ENCODE measurements at regions not wholly inside any gene's neighbourhood (a gene's known extent, or its start where the extent isn't known, plus 50 kb on each side); places are given as distances from the start of the nearest gene placed in this dataset.

DNA sequence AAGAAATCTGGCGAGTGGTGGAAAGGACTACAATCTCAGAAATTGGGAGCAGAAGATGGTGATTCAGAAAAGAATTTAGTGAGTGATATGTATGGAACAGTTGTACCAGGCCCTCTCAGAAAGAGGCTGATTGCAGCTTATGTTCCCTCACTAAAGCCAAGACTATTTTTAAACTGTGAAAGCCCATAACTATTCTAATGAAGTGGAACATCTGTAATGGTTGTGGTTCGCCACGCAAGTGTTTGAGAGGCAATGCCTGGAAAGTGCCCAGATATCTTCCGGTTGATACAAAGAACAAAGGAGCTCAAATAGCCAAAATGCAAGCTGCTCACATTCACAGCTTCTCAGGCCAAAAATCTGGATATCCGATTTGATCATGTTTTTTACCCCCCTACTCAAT, 1250.7 kb downstream of the RAPGEF2 start:
- Histone ChIP-seq H3K4me2 (ENCODE audit: low read length) (no peak overlapping the region), H3K4me1 (ENCODE audit: control insufficient read depth in 1 of 2, insufficient read depth in 2 of 2, low read length in 2 of 2) (no peaks in the 10 kb centered on the region), H3K36me3 (ENCODE audit: control insufficient read depth in 1 of 2, insufficient read depth in 2 of 2, low read length in 2 of 2) (no peaks in the 10 kb centered on the region), H3K9ac (ENCODE audit: low read length) (no peak overlapping the region), H3K4me3 (replicated peaks in 1 of 2; ENCODE audit: low read depth in 1 of 2, low read length in 2 of 2) (no peak overlapping the region), H3K27ac (ENCODE audit: low read depth, low read length) (no peak overlapping the region), H3K9me3 (ENCODE audit: control insufficient read depth in 1 of 2, insufficient read depth in 1 of 2, low read depth in 1 of 2, low read length in 2 of 2) (no peaks in the 10 kb centered on the region), H3K79me2 (ENCODE audit: insufficient read depth, low read length) (no peaks in the 10 kb centered on the region), H3K9me2 (ENCODE audit: insufficient read depth) (no peaks in the 10 kb centered on the region), H3K27me3 (ENCODE audit: insufficient read depth, low read length) (no peaks in the 10 kb centered on the region), H2AFZ (ENCODE audit: low read depth, low read length, poor library complexity, severe bottlenecking) (no peak overlapping the region), H4K20me1 (ENCODE audit: insufficient read depth) (no peaks in the 10 kb centered on the region)
- CTCF ChIA-PET: no interaction called here
- no peak for ATAC-seq
- POLR2A ChIA-PET: interaction anchor here (0.5 kb wide), 1 partner anchor 526 kb away, joined by 3 read pairs; no protein-coding TSS in a partner anchor
- intact Hi-C loops (cut with micrococcal nuclease): no loop called here
- BruUV-seq (replicated peaks): no TSS peak
- RAD21 ChIA-PET (ENCODE audit: low non-redundant PET in 1 of 2, low total read pairs in 2 of 2, uncharacterized antibody in 2 of 2, unreplicated experiment in 2 of 2): no interaction called here
- TF ChIP-seq EZH2 (IDR thresholded peaks at IDR 0.05) (no peak), ELF1 (IDR thresholded peaks at IDR 0.05; ENCODE audit: borderline replicate concordance, low read depth) (no peak), SRF (IDR thresholded peaks at IDR 0.05; ENCODE audit: low read depth) (no peak), TCF7L2 (IDR thresholded peaks at IDR 0.05; ENCODE audit: borderline replicate concordance, extremely low read depth, insufficient read depth, insufficient read length) (no peak), SP1 (IDR thresholded peaks at IDR 0.05; ENCODE audit: low read depth) (no peak), EZH2phosphoT487 (IDR thresholded peaks at IDR 0.05; ENCODE audit: borderline replicate concordance) (no peak), FOSL1 (IDR thresholded peaks at IDR 0.05; ENCODE audit: low read depth) (no peak)
- TF ChIP-seq, protein P1, sequence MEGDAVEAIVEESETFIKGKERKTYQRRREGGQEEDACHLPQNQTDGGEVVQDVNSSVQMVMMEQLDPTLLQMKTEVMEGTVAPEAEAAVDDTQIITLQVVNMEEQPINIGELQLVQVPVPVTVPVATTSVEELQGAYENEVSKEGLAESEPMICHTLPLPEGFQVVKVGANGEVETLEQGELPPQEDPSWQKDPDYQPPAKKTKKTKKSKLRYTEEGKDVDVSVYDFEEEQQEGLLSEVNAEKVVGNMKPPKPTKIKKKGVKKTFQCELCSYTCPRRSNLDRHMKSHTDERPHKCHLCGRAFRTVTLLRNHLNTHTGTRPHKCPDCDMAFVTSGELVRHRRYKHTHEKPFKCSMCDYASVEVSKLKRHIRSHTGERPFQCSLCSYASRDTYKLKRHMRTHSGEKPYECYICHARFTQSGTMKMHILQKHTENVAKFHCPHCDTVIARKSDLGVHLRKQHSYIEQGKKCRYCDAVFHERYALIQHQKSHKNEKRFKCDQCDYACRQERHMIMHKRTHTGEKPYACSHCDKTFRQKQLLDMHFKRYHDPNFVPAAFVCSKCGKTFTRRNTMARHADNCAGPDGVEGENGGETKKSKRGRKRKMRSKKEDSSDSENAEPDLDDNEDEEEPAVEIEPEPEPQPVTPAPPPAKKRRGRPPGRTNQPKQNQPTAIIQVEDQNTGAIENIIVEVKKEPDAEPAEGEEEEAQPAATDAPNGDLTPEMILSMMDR (IDR thresholded peaks at IDR 0.05 in 2 of 3, conservative IDR thresholded peaks at IDR 0.05 in 1 of 3; ENCODE audit: borderline replicate concordance in 1 of 3, insufficient read depth in 1 of 3, low read depth in 2 of 3, low read length in 2 of 3): no peak
- TF ChIP-seq, protein P2, sequence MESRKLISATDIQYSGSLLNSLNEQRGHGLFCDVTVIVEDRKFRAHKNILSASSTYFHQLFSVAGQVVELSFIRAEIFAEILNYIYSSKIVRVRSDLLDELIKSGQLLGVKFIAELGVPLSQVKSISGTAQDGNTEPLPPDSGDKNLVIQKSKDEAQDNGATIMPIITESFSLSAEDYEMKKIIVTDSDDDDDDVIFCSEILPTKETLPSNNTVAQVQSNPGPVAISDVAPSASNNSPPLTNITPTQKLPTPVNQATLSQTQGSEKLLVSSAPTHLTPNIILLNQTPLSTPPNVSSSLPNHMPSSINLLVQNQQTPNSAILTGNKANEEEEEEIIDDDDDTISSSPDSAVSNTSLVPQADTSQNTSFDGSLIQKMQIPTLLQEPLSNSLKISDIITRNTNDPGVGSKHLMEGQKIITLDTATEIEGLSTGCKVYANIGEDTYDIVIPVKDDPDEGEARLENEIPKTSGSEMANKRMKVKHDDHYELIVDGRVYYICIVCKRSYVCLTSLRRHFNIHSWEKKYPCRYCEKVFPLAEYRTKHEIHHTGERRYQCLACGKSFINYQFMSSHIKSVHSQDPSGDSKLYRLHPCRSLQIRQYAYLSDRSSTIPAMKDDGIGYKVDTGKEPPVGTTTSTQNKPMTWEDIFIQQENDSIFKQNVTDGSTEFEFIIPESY (IDR thresholded peaks at IDR 0.05; ENCODE audit: extremely low read depth, insufficient replicate concordance, low read length): no peak
- no peak for DNase-seq (ENCODE audit: low read depth, low spot score)

Measured in HCT116 (cell line).